ENCODE measurements at regions not wholly inside any gene's neighbourhood (a gene's known extent, or its start where the extent isn't known, plus 50 kb on each side); places are given as distances from the start of the nearest gene placed in this dataset.

GRCh38 chr4:82031376-82031927, 342.3 kb downstream of the HNRNPD start:
- TF ChIP-seq POLR2AphosphoS5 (IDR thresholded peaks at IDR 0.05): no peak
- TF ChIP-seq POLR2A (IDR thresholded peaks at IDR 0.05): no peak
- no peak for TF ChIP-seq EP300 (IDR thresholded peaks at IDR 0.05; ENCODE audit: low read depth)
- no peak for TF ChIP-seq CTCF (IDR thresholded peaks at IDR 0.05)
- DNase-seq: no peak
- no peaks in the 10 kb centered on the region for H3K27me3 ChIP-seq
- 17 to 54% methylated on average over 1 to 2 of the region's 2 CpGs for WGBS, 2 donors (ENCODE audit: low coverage in 1 of 2)
- no peaks in the 10 kb centered on the region for H3K4me1 ChIP-seq
- no peak overlapping the region for H3K27ac ChIP-seq
- H3K9me3 ChIP-seq: no peaks in the 10 kb centered on the region
- in situ Hi-C loops (cut with MboI; ENCODE audit: low pct_ligation_motif_present in 1 of 4, low pct_unique_long_range_greater_than_20kb in 1 of 4, low sequenced_read_pairs in 3 of 4): no loop called here
- no peak overlapping the region for H3K4me3 ChIP-seq
- no peaks in the 10 kb centered on the region for H3K36me3 ChIP-seq
- intact Hi-C loops (cut with DNase I; ENCODE audit: low total_unique reads): no loop called here

GRCh38 chr4:82017680-82018079, 356.1 kb downstream of the HNRNPD start:
- no peak overlapping the region for H3K4me3 ChIP-seq
- no peaks in the 10 kb centered on the region for H3K27me3 ChIP-seq
- no peaks in the 10 kb centered on the region for H3K36me3 ChIP-seq
- in situ Hi-C loops (cut with MboI; ENCODE audit: low pct_ligation_motif_present in 1 of 4, low pct_unique_long_range_greater_than_20kb in 1 of 4, low sequenced_read_pairs in 3 of 4): no loop called here
- no peaks in the 10 kb centered on the region for H3K9me3 ChIP-seq
- no peak for DNase-seq
- 75 to 81% methylated on average over 2 of the region's 2 CpGs for WGBS, 2 donors (ENCODE audit: low coverage in 1 of 2)
- no peak for TF ChIP-seq CTCF (IDR thresholded peaks at IDR 0.05)
- TF ChIP-seq POLR2A (IDR thresholded peaks at IDR 0.05): no peak
- TF ChIP-seq EP300 (IDR thresholded peaks at IDR 0.05; ENCODE audit: low read depth): no peak
- TF ChIP-seq POLR2AphosphoS5 (IDR thresholded peaks at IDR 0.05): no peak
- H3K4me1 ChIP-seq: no peaks in the 10 kb centered on the region
- H3K27ac ChIP-seq: no peak overlapping the region
- intact Hi-C loops (cut with DNase I; ENCODE audit: low total_unique reads): no loop called here

- WGBS, 2 donors (ENCODE audit: low coverage in 1 of 2): 43 to 73% methylated on average over 1 of the region's 1 CpG
- in situ Hi-C loops (cut with MboI; ENCODE audit: low pct_ligation_motif_present in 1 of 4, low pct_unique_long_range_greater_than_20kb in 1 of 4, low sequenced_read_pairs in 3 of 4) (no loop called here), intact Hi-C loops (cut with DNase I; ENCODE audit: low total_unique reads) (no loop called here)
- peaks cover 0 to 6% of the 10 kb centered on the region in 2 donors for H3K9me3 ChIP-seq
- no peaks in the 10 kb centered on the region for H3K27me3 ChIP-seq
- no peaks in the 10 kb centered on the region for H3K4me1 ChIP-seq
- DNase-seq: no peak
- no peaks in the 10 kb centered on the region for H3K36me3 ChIP-seq
- no peak overlapping the region for H3K4me3 ChIP-seq
- H3K27ac ChIP-seq: no peak overlapping the region
- TF ChIP-seq EP300 (IDR thresholded peaks at IDR 0.05; ENCODE audit: low read depth) (no peak), CTCF (IDR thresholded peaks at IDR 0.05) (no peak), POLR2AphosphoS5 (IDR thresholded peaks at IDR 0.05) (no peak), POLR2A (IDR thresholded peaks at IDR 0.05) (no peak)
Observed at GRCh38 chr4:82005158-82005557, 368.6 kb downstream of the HNRNPD start.

- in situ Hi-C loops (cut with MboI; ENCODE audit: low pct_ligation_motif_present in 1 of 4, low pct_unique_long_range_greater_than_20kb in 1 of 4, low sequenced_read_pairs in 3 of 4) (no loop called here), intact Hi-C loops (cut with DNase I; ENCODE audit: low total_unique reads) (no loop called here)
Observed at GRCh38 chr4:81997313-81997712, 376.5 kb downstream of the HNRNPD start.

More at GRCh38 chr4:81997313-81997712, 376.5 kb downstream of the HNRNPD start:
- Histone ChIP-seq H3K4me1 (no peaks in the 10 kb centered on the region), H3K27me3 (no peaks in the 10 kb centered on the region), H3K9me3 (peaks cover 0 to 6% of the 10 kb centered on the region in 2 donors), H3K36me3 (no peaks in the 10 kb centered on the region), H3K4me3 (no peak overlapping the region), H3K27ac (no peak overlapping the region)
- WGBS, 2 donors (ENCODE audit: low coverage in 1 of 2): 69 to 77% methylated on average over 2 of the region's 2 CpGs
- no peak for TF ChIP-seq EP300 (IDR thresholded peaks at IDR 0.05; ENCODE audit: low read depth)
- TF ChIP-seq POLR2AphosphoS5 (IDR thresholded peaks at IDR 0.05): no peak
- TF ChIP-seq POLR2A (IDR thresholded peaks at IDR 0.05): no peak
- no peak for TF ChIP-seq CTCF (IDR thresholded peaks at IDR 0.05)
- DNase-seq: no peak

All from transverse colon (tissue), 4 donors.